IMR-90 (cell line): ENCODE measurements at regions not wholly inside any gene's neighbourhood (a gene's known extent, or its start where the extent isn't known, plus 50 kb on each side); places are given as distances from the start of the nearest gene placed in this dataset. TPM values are rescaled to one million over a fixed set of nuclear protein-coding genes. Genes with fewer than 3 reads are reported as not detected.

Source experiments
- ATAC-seq: fragments of 200-7000 bp; cut with Tn5 transposase; 2 replicates; pipeline ENCODE4 v1.9.1; 2020; ENCODE audit warnings: low read depth, mild to moderate bottlenecking, moderate library complexity
- BruUV-seq: library from RNA; stranded (reverse); fragments of 400-500 nt; replicated peaks from 2 replicates; lab custom pipeline; 2021; lab: Mats Ljungman, UMichigan
- CTCF ChIA-PET: fragments of 300-600 bp; formaldehyde crosslinking; extraction: SDS; loops from one replicate; lab custom pipeline; 2021; ENCODE audit warnings: antibody characterized with exemption; lab: Yijun Ruan, JAX
- POLR2A ChIA-PET: fragments of 300-600 bp; sonication (Branson Sonifier 250); formaldehyde crosslinking; loops from one replicate; lab custom pipeline; 2022; ENCODE audit warnings: antibody characterized with exemption; ENCODE audit not compliant: unreplicated experiment; lab: Charles Lee
- DNase-seq: peaks from one replicate; pipeline ENCODE4 v3.0.0; 2013
- H2AFZ ChIP-seq: replicated peaks from 2 replicates; pipeline ENCODE3; 2013; ENCODE audit warnings: low read length, mild to moderate bottlenecking; ENCODE audit not compliant: poor library complexity
- H2AK5ac ChIP-seq: 2 replicates; pipeline ENCODE4 v1.6.1; 2013; ENCODE audit warnings: low read depth, low read length, inconsistent platforms
- H2AK9ac ChIP-seq: replicated peaks from 2 replicates; pipeline ENCODE3; 2013; ENCODE audit warnings: mild to moderate bottlenecking, low read depth, low read length, moderate library complexity; ENCODE audit not compliant: poor library complexity
- H2BK120ac ChIP-seq: 2 replicates; pipeline ENCODE4 v1.6.1; 2013; ENCODE audit warnings: low read depth, low read length, inconsistent platforms
- H2BK15ac ChIP-seq: 3 replicates; pipeline ENCODE4 v1.6.1; 2013; ENCODE audit warnings: low read depth, low read length, inconsistent platforms
- H2BK20ac ChIP-seq: 2 replicates; pipeline ENCODE4 v1.6.1; 2013; ENCODE audit warnings: low read depth, mild to moderate bottlenecking, inconsistent platforms, low read length, moderate library complexity
- H2BK5ac ChIP-seq: 2 replicates; pipeline ENCODE4 v1.6.1; 2013; ENCODE audit warnings: mild to moderate bottlenecking, low read depth, low read length, inconsistent platforms; ENCODE audit not compliant: poor library complexity, severe bottlenecking
- H3K14ac ChIP-seq: replicated peaks from 2 replicates; pipeline ENCODE4 v1.6.1; 2013; ENCODE audit warnings: low read depth, low read length, inconsistent platforms
- H3K18ac ChIP-seq: 2 replicates; pipeline ENCODE4 v1.6.1; 2013; ENCODE audit warnings: low read depth, low read length, control low read depth
- H3K23ac ChIP-seq: 2 replicates; pipeline ENCODE4 v1.6.1; 2013; ENCODE audit warnings: low read depth, low read length, inconsistent platforms
- H3K27ac ChIP-seq: 2 replicates; pipeline ENCODE4 v1.5.1; 2013; ENCODE audit warnings: mild to moderate bottlenecking, control low read depth, low read length; ENCODE audit not compliant: insufficient read depth
- H3K27me3 ChIP-seq: 2 replicates; pipeline ENCODE4 v1.6.1; 2013; ENCODE audit warnings: low read length; ENCODE audit not compliant: control insufficient read depth, insufficient read depth
- H3K36me3 ChIP-seq: 2 replicates; pipeline ENCODE4 v1.6.1; 2013; ENCODE audit warnings: low read length, mixed read lengths; ENCODE audit not compliant: control insufficient read depth, insufficient read depth
- H3K4ac ChIP-seq: 2 replicates; pipeline ENCODE4 v1.6.1; 2013; ENCODE audit warnings: low read depth, low read length, inconsistent platforms
- H3K4me1 ChIP-seq: 2 replicates; pipeline ENCODE4 v1.6.1; 2013; ENCODE audit warnings: low read length, mixed read lengths; ENCODE audit not compliant: control insufficient read depth, insufficient read depth
- H3K4me2 ChIP-seq: 2 replicates; pipeline ENCODE4 v1.6.1; 2013; ENCODE audit warnings: low read depth, mild to moderate bottlenecking, control low read depth, low read length, moderate library complexity
- H3K4me3 ChIP-seq: 2 replicates; pipeline ENCODE4 v1.5.1; 2013; ENCODE audit warnings: low read depth, mild to moderate bottlenecking, control low read depth, low read length, moderate library complexity; ENCODE audit not compliant: insufficient read depth
- H3K56ac ChIP-seq: 2 replicates; pipeline ENCODE4 v1.6.1; 2013; ENCODE audit warnings: low read length, inconsistent platforms; ENCODE audit not compliant: insufficient read depth; ENCODE audit errors: extremely low read depth
- H3K79me1 ChIP-seq, 2 experiments: 2 replicates each; pipeline ENCODE4 v1.6.1; 2013; ENCODE audit warnings: low read length in 2 of 2, inconsistent platforms in 1 of 2, low read depth in 1 of 2
- H3K9ac ChIP-seq: 2 replicates; pipeline ENCODE4 v1.6.1; 2013; ENCODE audit warnings: low read depth, low read length, control low read depth
- H3K9me1 ChIP-seq: 2 replicates; pipeline ENCODE4 v1.6.1; 2013; ENCODE audit warnings: low read length, inconsistent platforms; ENCODE audit not compliant: insufficient read depth
- H3K9me3 ChIP-seq: 2 replicates; pipeline ENCODE4 v1.6.1; 2013; ENCODE audit warnings: low read length; ENCODE audit not compliant: control insufficient read depth, insufficient read depth
- H4K20me1 ChIP-seq: 2 replicates; pipeline ENCODE4 v1.6.1; 2013; ENCODE audit warnings: low read length, inconsistent platforms; ENCODE audit not compliant: insufficient read depth
- H4K5ac ChIP-seq: 2 replicates; pipeline ENCODE4 v1.6.1; 2013; ENCODE audit warnings: mild to moderate bottlenecking, low read depth, low read length, control low read depth
- H4K8ac ChIP-seq, 2 experiments: 2 replicates each; pipeline ENCODE4 v1.6.1; 2013; ENCODE audit warnings: low read depth in 2 of 2, low read length in 2 of 2, control low read depth in 1 of 2, inconsistent platforms in 1 of 2
- H4K91ac ChIP-seq: 2 replicates; pipeline ENCODE4 v1.6.1; 2013; ENCODE audit warnings: low read depth, low read length, inconsistent platforms; ENCODE audit not compliant: insufficient read depth
- FOS ChIP-seq: fragments of 150-350 bp; IDR thresholded peaks from 2 replicates; pipeline ENCODE4 v1.6.1; 2016; ENCODE audit warnings: low read depth, low read length
- RFX5 ChIP-seq: IDR thresholded peaks from 2 replicates; pipeline ENCODE4 v1.8.0; 2012; ENCODE audit warnings: low read depth, mild to moderate bottlenecking, low read length, moderate library complexity
- WGBS, 2 experiments: methylation state at CpG; one replicate each; pipeline versions ENCODE4 v1.1.5 to v1.1.7; 2013; ENCODE audit warnings: missing lambda C conversion rate in 2 of 2; ENCODE audit not compliant: insufficient read length in 1 of 2; ENCODE audit errors: extremely low coverage in 2 of 2; 5-methylcytosine and 5-hydroxymethylcytosine counted together
- dilution Hi-C: fragments of 300-500 bp; cut with HindIII; formaldehyde crosslinking; loops from one replicate; pipeline ENCODE4 v1.14.3; 2018; ENCODE audit warnings: low sequenced_read_pairs; ENCODE audit not compliant: unreplicated experiment
- in situ Hi-C: fragments of 300-500 bp; cut with MboI; formaldehyde crosslinking; loops from 3 replicates; pipeline ENCODE4 v1.14.3; 2019; ENCODE audit warnings: low sequenced_read_pairs, inconsistent platforms, mixed read lengths
- intact Hi-C: fragments of 100-400 bp; cut with micrococcal nuclease; formaldehyde crosslinking; loops from 2 replicates; pipeline ENCODE4 v1.10.0; 2022
- microRNA-seq, 2 experiments: library from miRNA; stranded (forward) in 1 of 2; unstranded in 1 of 2; fragments of 10-50 nt in 1 of 2; fragments of <30 nt in 1 of 2; gene quantifications in 1 of 2; microRNA quantifications in 1 of 2; one replicate each; pipeline versions ENCODE3 to v1.1.0; 2013 to 2020; ENCODE audit not compliant: insufficient read depth in 1 of 2, insufficient read length in 1 of 2, unreplicated experiment in 1 of 2
- small RNA-seq, 5 experiments: library from RNA; depleted of rRNA; stranded (forward); fragments of <200 nt; gene quantifications; one replicate each; pipeline ENCODE3, GENCODE V24; 2012

DNA sequence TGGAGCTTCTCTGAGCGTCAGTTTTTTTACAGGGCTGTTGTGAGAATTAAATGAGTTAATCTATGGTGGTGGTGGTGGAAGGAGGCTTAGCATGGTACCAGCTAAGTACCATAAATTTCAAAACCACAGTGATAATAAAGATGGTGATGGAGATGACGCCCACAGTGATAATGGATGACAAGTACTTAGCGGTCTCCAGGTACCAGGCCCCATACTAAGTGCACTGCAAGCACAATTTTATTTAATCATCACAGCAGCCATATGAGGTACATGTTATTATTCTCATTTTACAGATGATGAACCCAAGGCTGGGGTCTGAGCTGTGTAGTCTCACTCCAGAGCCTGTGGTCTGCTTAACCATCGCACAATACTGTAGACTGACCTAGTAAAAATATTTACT is 75.1 kb downstream of the PAX1 start:
- ChIA-PET POLR2A (no interaction called here), CTCF (no interaction called here)
- Histone ChIP-seq H3K4me3 (no peak overlapping the region), H2BK15ac (no peak overlapping the region), H3K79me1 (no peaks in the 10 kb centered on the region), H2BK5ac (no peak overlapping the region), H3K36me3 (no peaks in the 10 kb centered on the region), H3K4me2 (no peak overlapping the region), H3K23ac (no peak overlapping the region), H2AK9ac (no peak overlapping the region), H3K56ac (no peak overlapping the region), H3K9ac (no peak overlapping the region), H4K5ac (no peak overlapping the region), H2BK20ac (no peak overlapping the region), H3K27ac (no peak overlapping the region), H3K14ac (no peak overlapping the region), H3K9me1 (no peaks in the 10 kb centered on the region), H2AK5ac (no peak overlapping the region), H2BK120ac (no peak overlapping the region), H3K4ac (no peak overlapping the region), H3K18ac (no peak overlapping the region), H4K91ac (no peak overlapping the region), H4K20me1 (no peaks in the 10 kb centered on the region), H3K9me3 (peaks cover 13% of the 10 kb centered on the region), H3K27me3 (no peaks in the 10 kb centered on the region), H3K4me1 (no peaks in the 10 kb centered on the region), H4K8ac (no peak overlapping the region), H2AFZ (no peak overlapping the region)
- dilution Hi-C loops: no loop called here
- no peak for TF ChIP-seq RFX5
- no peak for TF ChIP-seq FOS
- in situ Hi-C loops: no loop called here
- WGBS, 2 experiments: no CpG with 5 or more reads among the region's 4 CpGs
- BruUV-seq: no TSS peak
- DNase-seq (no peak), ATAC-seq (no peak)
- intact Hi-C loops: no loop called here

Small RNAs in the stretch of these regions (microRNA-seq; reads per million reads assigned to microRNA genes)
- gene AL121912.1 (ENCODE audit: insufficient read depth, insufficient read length): not detected

Small RNAs in the stretch of these regions (small RNA-seq; reads per million reads assigned to genes)
- 0 reads per million in 5 experiments for gene AL121912.1
